ENCODE measurements at regions not wholly inside any gene's neighbourhood (a gene's known extent, or its start where the extent isn't known, plus 50 kb on each side); places are given as distances from the start of the nearest gene placed in this dataset.

DNA sequence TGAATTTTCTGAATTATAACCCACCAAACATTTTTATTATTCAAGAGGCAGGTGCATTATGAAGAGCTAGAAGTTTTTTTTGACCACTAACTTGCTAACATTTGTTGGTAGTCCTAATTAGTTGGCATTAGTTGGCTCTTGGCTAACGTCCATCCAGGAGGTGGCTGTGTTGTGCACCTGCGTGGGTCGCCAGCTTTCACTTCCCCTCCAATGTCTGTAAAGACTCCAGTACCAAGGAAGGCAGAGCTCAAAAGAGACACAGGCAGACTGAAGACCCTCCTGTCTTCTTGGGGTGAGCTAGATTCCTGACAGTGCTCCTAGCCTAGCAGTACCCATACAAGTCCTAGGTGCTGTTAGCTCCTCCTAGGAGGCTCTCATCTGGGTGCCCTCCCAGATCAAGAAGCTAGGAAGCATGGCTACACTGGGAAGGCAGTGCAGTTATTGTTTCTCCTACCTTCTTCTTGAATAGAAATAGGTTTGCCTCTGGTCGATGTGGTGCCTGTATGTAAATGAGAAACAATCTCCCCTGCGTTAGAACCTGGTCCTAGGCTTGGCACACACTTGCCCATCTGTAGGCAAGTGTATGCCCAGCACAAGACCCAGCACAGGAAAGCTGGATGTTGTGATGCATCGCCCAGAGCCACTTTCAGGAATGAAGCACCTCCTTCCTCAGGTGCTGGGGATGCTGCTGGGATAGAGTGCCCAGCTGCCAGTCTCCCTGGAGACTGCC, 190.9 kb downstream of the ICE1 start:
- no peak for DNase-seq

DNA sequence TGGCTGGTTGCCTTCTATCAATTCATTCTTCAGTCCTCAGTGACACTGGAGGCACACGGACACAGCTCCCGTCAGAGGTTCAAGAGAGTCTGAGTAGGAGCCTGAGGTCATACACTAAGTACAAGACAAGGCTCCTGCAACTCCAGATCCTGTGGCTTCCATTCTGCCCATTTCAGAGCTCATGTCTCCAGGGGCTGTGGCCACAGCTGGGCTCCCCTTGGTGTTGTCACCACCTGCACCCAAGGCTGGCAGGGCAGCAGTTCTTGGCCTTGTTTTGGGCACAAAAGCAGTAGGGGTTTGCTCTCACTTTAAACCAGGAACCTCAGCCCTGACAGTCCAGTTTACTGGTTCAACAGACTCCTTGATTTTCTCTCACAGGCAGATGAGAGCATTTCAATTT, 189.6 kb downstream of the ICE1 start:
- no peak for DNase-seq

DNA sequence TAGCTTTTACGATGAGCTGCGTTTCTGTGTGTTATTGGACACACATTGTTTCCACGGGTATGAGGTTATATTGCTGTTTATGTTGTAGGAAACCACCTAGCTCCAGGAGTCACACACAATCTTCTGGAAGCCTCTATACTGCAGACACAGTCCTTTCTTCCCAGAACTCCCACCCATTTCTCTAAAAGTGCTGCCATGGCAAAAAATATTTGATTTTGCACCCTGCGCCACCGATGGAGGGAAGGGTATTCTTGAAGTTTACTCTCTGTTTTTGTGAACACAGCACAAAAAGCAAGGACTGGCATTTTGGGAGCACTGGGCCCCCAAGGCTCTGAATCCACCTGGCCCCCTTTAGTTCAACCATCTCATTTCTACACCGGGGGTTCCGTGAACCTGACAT, 187.5 kb downstream of the ICE1 start:
- no peak for DNase-seq

GRCh38 chr5:5605170-5605764, 182.8 kb downstream of the ICE1 start:
- no peak for DNase-seq

DNA sequence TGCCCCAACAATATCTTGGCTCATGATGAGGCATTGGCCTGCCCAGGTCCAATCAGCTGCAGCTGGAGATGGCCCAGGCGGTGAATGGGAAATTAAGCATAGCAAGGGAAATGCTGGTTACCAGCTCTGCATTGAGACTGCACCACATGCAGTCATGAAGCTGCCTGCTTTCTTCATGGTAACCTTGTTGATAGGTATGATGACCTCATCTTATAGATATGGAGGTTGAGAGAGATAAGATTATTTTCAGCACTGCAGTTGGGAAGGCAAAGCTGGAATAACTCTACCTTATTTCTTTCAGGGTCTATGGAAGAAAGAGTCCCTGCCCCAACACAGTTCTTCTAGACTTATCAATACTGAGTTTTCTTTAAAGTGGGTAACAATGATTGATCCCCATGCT, 180.1 kb downstream of the ICE1 start:
- no peak for DNase-seq

DNA sequence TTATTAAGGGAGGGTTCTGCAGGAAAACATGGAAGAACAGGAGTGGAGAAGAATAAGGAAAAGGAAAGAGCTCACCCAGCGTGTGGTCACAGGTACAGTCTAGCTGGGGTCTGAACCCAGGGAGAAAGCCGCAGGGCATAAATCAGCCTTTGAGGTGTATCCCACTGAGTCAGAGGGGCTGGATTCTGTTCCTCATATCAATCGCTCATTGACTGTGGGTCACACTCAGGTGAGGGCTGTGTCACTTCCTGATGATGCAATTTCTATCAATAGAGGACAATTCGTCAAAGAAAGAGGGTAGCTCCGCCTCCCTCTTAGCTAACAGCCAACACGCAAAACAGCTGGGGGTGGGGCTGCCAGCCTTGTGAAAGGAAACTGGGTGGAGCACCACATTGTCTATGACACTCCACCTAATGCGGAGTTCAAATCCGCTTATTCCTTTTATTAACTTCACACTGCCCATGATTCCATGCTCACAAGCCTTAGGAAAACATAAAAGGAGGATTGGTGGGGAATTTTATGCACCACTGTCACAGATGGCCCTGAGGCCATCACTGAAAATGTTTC, 176.2 kb downstream of the ICE1 start:
- DNase-seq: no peak

- DNase-seq: no peak
Observed at GRCh38 chr5:5593391-5593790, 170.9 kb downstream of the ICE1 start.

DNA sequence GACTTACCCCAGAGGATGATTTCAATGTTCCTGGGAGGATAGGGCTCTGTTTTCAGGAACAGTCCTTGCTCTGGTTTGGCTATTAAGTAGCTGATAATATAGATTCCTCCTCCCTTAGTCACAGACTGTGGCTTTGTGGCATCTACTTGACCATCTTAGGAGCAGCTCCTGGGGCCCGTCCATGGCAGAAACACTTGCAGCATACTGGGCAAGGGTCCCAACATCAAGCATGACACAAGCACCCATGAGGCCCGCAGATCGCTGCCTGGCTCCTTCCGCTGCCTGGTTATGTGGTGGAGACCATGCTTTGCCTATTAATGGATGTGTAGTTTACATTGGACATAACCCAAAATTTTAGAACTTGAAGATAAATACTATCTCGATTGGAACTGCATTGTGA, 170.1 kb downstream of the ICE1 start:
- DNase-seq: no peak

GRCh38 chr5:5591567-5591966, 169.1 kb downstream of the ICE1 start:
- no peak for DNase-seq

DNA sequence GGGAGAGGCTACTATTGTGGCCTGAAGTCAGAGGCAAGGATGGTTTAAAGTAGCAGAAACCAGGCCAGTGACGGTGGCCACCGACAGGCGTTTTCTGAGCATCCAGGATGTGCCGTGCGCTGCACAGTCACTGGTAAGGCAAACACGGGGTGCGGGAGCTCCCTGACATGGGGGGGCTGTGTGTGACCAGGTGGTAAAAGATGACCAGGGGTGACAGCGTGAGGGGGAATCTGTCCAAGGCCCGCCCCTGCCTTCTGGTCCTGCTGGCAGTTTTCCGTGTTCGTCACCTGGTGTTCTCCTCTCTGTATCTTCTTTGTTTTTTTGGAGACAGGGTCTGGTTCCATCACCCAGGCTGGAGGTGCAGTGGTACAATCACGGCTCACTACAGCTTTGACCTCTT, 167.4 kb downstream of the ICE1 start:
- DNase-seq: no peak

- DNase-seq: no peak
Observed at GRCh38 chr5:5588887-5589826, 166.7 kb downstream of the ICE1 start.

DNA sequence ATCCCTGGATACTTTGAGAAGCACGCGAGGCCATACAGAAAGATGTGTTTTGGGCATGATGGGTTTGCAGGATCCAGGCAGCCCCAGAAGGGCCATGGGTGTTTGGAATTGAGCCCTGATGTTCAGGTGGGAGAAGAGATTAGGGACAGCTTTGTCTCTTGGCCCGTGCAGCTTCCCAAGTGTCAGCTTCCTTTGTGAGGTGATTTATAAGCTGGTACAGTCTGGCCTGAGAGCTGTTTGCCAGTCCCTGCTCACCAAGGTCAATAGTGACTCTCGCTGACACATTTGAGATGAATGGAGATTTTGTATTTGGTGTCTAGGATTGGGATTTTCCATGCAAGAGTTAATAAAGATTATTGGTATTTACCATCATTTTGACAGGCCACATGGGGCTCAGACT, 165.9 kb downstream of the ICE1 start:
- DNase-seq: no peak

GRCh38 chr5:5587474-5587873, 165.0 kb downstream of the ICE1 start:
- DNase-seq: no peak

GRCh38 chr5:5586721-5587120, 164.2 kb downstream of the ICE1 start:
- no peak for DNase-seq

DNA sequence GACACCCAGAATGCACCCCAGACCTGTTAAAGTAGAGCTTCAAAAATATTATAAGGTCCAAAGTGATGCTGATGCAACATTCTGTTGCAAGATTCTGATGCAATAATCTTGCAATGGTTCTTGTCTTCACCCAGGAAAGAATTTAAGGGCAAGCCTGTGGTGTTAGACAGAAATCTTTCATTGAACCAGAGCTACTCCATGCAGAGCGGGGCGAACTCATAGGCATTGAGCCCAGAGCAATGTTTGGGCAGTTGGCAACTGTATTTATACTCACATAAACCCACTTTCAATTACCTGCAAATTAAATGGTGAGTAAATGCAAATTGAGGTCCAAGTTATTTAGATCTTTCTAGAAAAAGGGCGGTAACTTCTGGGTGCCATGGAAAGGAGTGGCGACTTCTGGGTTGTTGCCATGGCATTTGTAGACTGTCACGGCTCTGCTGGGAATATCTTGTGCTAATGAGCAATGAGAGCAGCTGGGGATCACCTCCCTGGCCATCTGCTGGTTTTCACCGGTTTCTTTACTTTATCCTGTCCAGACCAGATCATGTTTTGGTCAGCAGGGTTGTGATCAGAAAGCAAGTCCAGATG, 163.4 kb downstream of the ICE1 start:
- DNase-seq: no peak

GRCh38 chr5:5584751-5585150, 162.3 kb downstream of the ICE1 start:
- no peak for DNase-seq

GRCh38 chr5:5584236-5584745, 161.8 kb downstream of the ICE1 start:
- no peak for DNase-seq

- DNase-seq: no peak
Observed at GRCh38 chr5:5583832-5584231, 161.4 kb downstream of the ICE1 start.

GRCh38 chr5:5583023-5583765, 160.7 kb downstream of the ICE1 start:
- DNase-seq: no peak

DNA sequence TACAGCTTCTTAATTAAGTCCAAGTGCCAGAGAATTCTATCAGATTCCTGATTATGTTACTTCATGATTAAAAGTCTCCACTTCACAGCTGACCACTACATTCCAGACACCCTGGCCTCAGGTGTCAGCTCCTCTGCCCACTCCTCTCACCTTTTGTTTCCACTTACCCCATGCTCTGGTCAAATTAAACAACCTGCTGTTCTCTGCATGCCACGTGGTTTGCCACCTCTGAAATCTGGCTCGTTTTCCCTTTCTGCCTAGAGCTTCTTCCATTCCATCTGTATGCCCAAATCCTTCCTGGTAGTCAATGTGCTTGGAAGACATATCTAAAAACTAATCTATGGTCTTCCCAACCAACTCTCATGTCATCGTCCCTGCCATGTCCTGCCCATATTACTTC, 158.6 kb downstream of the ICE1 start:
- DNase-seq: no peak

DNA sequence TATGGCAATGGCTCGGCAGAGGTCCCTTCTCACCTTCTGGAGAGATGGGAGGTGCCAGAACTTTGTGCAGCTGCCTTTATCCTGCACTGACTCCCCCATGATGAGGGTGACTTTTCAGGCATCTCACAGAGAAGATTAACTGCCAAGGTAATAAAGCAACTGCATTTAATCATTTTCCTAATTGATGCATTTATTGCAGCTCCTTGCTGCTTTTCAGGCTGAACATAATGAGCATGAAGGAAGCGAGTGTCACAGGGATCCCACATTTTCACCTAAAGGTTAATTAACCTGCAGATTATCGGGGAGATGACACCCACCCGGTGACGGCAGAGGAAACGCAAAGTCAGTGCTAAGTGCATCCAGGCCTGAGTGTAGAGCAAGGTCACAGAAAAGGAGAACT, 154.3 kb downstream of the ICE1 start:
- no peak for DNase-seq

- no peak for DNase-seq
Observed at GRCh38 chr5:5575461-5575860, 153.0 kb downstream of the ICE1 start.
